HG03097 (cell line): ENCODE measurements at regions not wholly inside any gene's neighbourhood (a gene's known extent, or its start where the extent isn't known, plus 50 kb on each side); places are given as distances from the start of the nearest gene placed in this dataset.

Source experiments
- ATAC-seq: cut with Tn5 transposase; IDR thresholded peaks from one replicate; pipeline ENCODE4 v1.9.1; 2021; ENCODE audit not compliant: unreplicated experiment, low FRiP score

GRCh38 chr17:77723071-77723908, 235.2 kb upstream of the TNRC6C start:
- no peak for ATAC-seq

DNA sequence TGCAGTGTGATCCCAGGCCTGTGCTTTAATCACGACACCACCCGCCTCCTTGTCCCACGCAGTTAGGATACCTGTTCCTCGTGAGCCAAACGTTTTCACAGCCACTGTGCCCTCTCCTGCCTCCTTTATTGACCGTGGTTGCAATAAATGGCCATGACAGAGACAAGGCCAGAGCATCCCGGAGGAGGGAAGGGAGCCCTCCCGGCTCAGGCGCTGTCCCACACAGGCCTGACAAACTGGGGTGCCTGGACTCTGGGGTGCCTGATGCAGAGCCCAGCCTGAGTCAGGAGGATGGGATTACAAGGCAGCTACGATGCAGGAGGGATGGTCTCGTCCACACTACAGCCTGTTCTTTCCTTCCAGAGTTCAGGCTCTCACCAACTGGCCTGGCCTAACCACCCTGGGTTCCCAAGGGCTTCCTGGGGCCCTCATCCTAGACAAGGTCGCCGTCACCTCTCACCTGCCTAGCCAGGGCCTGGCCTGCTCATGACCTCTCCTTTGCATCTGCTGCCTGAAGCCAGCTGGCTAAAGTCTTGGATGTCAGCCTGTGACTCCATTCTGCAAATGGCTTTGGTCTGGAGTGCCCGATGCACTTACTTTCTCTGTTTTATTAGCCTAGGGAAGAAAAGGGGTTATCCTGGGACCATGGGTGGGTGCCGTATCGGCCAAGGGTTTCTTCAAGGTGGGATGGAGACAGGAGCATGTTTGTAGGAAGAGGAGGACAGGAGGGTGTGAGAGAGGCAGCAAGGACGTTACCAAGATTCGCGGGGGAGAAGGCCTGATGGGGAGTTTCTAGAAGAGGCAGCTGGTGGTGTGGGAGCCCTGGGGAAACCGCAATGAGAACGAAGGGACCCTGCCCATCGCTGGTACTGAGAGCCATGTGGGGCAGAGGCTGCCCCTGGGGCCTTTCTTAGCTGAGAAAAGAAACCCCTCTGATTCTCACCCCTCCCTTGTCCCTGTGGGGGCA, 234.3 kb upstream of the TNRC6C start:
- no peak for ATAC-seq

DNA sequence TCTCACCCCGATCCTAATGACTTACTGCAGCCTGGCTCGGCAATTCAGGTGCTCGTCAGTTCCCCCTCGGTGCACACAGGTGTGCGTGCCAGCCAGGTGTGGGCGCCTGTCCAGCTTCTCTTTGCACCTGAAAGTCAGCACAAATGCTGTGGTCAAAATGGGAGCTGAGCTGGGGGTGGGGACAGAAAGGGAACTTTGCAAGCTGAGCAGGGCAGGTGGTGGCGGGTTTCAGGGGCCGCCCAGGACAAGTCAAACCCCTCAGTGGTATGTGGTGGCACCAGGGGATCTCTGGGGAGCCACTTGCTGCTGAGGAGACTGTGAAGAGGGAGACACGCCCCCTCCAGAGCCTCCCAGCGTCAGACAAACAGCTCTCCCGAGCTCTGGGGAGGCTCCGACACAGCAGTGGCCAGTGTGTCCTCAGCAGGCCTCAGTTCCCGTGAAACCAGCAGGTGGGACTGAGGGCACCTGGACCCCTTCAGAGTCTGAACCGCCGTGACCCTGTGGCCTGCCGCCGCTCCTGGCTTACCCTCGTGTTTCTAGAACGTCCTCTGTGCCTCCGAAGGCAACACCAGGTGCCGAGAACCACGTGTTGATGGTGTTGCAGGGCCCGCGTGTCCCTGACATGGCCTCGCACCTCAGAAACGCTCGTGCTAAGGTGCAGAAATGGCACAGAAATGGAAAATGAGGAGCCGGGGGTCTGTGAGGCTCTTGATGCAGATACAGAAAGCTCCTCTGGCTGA, 233.5 kb upstream of the TNRC6C start:
- no peak for ATAC-seq

DNA sequence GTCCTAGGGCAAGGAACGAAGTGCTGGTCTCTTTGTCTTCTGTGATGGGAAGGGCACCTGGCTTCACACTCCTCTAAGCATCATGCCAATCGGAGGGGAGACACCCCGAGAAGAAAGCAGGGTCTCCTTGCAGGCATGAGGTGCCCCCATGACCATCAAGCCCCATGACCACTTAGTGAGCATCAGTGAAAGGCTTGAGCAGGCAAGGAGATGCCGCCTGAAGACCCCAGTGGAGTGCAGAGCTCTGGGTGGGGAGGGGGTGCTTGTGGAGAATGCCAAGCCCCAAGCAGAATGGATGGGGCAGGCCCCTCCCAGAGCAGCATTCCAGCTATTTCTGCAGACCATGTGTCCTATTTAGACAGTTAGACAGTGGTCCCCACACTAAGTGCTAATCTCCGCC, 232.7 kb upstream of the TNRC6C start:
- no peak for ATAC-seq

DNA sequence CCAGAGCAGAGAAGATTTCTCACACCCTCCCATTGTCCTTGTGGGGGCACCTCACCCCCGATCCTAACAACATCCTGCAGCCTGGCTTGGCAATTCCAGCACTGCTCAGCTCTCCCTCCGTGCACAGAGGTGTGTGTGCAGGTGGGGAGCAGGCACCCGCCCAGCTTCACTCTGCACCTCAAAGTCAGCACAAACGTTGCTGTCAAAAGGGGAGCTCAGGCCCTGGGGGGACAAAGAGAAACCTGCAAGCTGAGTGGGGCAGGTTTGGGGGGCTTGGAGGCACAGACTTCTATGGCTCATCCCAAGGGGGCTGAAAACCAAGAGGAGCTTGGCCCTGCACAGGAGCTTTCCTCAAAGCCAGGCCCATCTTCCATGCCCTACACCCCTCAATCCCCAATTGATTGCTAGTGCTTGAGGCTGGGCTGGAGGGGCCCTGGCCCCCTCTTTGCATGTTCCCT, 231.9 kb upstream of the TNRC6C start:
- ATAC-seq, result no peak

DNA sequence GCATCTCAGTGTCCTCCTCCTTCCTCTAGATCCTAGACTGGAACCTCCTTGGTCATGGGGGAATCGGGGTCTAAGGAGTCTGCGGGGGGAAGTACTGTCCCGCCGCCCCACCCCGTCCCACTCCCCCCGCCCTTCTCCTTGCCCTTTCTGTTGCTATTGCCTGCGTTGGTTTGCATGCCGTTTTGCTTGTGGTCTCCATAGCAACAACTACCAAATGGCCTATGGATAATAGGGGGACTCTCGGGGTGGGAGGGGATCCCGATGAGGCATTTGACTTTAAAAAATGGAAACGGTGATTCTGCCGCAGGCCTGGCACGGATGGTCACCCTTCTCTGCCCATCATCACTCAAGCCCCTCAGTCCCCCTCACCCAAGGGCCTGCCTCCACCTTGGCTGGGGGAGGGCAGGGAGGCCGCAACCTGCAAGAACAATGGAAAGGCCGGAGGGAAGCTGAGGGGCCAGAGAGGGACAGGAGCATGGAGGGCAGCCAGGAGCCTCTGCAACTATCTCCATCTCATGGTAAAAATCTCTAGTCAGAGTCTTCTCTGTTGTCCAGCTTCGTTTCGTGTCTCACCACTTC, 231.4 kb upstream of the TNRC6C start:
- ATAC-seq, result no peak

DNA sequence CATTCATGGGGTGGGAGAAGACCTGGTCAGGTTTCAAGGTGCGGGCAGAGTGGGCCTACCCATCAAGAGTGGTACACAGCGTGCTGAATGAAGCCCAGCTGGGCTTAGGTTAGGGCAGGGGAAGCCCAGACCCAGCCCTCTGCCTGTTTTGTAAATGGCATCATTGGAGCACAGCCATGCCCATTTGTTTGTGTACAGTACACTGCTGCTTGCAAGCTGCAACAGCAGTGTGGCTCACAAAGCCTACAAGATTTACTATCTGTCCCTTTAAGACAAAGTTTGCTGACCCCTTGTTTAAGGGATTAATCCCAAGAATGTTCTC, 230.1 kb upstream of the TNRC6C start:
- ATAC-seq, result no peak

DNA sequence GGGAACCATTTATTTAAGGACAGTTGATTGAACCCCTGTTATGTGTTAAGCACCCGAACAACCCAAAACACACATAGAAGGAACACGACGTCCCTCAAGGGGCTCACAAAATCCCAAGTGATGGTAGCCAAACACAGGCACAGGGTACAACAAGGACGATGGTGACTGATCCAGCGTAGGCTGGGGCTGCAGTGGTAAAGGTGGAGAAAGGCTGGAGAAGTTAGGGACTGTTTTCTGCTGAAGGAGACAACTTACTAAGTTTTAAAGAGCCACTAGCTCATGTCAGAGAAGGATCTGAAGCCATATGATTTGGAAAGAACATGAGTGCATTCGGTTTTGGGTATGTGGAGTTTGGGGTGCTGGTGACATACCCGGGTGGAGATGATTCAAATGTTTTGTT, 229.6 kb upstream of the TNRC6C start:
- ATAC-seq, result no peak

DNA sequence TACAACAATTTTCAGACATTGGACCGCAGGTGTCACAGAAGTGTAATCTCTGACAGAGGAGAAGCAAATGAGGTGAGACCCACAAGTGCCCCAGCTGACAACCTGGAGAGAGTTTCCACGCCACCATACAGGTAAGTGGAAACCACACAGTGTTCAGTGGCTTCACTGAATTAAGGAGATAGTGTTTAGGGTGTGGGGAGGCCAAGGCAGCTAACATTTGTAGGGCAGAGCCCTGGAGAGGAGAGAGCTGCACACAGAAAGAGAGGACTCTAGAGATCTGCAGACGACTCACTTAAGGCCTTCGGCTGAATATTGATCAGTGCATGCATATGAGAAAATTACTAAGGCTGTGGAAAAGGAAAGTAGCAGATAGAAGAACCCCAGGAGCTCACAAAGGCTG, 228.9 kb upstream of the TNRC6C start:
- no peak for ATAC-seq

GRCh38 chr17:77730376-77730775, 228.1 kb upstream of the TNRC6C start:
- ATAC-seq, result no peak

DNA sequence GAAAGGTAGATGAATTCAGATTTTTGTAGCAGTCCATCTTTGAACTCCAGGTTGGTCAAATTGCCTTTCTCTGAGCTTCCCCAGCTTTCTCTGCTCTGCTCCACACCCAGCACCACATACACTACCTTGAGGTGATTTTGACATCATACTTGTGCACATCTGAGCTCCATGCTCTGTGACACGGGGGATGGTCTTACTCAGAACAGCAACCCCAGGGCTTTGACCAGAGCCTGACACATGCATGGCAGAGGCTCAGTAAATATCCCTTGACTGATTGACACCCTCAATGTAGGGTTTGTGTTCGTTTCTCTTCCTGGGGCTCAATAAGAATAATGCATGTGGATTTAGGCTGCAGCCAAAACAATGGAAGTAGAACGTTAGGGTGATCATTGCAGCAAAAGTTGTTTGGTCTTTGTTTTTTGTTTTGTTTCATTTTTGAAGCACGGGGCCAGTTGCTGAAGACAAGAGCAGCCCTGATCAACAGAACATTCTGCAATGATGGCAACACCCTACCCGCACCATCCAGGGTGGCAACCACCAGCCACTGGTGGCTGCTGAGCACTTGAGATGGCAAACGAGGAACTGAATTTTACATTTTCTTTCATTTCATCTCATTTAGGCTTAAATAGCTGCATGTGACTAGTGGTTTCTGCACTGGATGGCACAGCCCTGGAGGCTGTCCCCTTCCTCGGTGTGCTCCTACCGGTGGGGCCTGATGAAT, 224.8 kb upstream of the TNRC6C start:
- no peak for ATAC-seq

DNA sequence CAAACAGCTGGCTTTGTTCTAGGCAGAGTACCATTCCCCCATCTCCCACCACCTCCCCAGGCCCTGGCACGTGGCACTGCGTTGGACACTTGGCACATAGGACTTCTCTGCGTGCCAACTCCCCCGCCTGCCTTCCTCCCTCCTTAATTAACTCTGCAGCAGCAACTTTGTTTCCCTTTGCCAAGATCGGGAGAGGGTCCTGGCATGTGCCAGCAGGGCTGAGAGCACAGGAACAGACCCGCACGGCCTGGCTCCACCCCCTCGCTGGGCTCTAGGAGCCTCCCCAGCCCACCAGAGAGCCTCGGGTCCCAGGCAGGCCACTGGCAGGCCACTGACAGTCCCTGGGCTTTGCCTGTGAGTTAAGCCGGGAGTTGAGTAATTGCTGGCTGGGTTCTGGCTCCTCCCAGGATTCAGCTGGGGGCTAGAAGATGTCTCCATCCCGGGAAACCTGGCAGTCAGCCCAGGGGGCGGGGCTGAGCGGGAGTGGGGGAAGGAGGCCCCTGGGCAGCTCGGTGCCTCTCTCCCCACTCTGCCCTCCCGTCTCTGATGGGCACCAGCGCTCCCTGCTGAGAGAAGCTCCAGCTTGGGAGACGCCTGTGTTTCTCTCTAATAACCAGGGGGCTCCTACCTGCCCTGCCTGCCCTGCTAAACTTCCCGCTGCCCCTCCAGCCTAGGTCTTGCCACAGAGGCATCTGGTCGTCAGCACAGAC, 224.0 kb upstream of the TNRC6C start:
- ATAC-seq, result no peak

GRCh38 chr17:77735081-77735565, 223.4 kb upstream of the TNRC6C start:
- ATAC-seq, result no peak

GRCh38 chr17:77735566-77736198, 222.8 kb upstream of the TNRC6C start:
- no peak for ATAC-seq

- no peak for ATAC-seq
Observed at GRCh38 chr17:77736199-77736585, 222.3 kb upstream of the TNRC6C start.

DNA sequence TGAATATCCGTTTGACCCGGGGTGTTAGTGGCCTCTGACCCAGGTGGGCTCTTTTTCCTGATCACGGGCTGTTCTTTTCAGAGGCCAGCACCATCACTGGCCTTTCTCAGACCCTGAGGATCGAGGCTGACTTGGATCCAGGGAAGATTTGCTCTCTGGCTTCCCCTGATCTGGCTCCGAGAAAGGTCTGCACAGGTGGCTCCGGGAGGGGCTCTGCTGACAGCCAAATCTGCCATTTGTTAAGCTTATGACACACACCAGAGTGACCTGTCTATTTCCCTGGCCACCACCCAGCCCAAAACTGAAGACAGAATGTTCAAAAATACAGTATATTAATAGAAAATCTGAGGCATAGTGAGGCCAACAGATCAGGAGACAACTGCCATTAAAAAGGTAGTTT, 221.8 kb upstream of the TNRC6C start:
- ATAC-seq, result no peak

GRCh38 chr17:77737442-77738265, 220.8 kb upstream of the TNRC6C start:
- no peak for ATAC-seq
